IPS-NIHi11 (cell line): ENCODE measurements at regions not wholly inside any gene's neighbourhood (a gene's known extent, or its start where the extent isn't known, plus 50 kb on each side); places are given as distances from the start of the nearest gene placed in this dataset.

Experiments used
- DNase-seq: peaks from one replicate; pipeline ENCODE4 v3.0.0; 2012; ENCODE audit warnings: mixed read lengths, low spot score

DNA sequence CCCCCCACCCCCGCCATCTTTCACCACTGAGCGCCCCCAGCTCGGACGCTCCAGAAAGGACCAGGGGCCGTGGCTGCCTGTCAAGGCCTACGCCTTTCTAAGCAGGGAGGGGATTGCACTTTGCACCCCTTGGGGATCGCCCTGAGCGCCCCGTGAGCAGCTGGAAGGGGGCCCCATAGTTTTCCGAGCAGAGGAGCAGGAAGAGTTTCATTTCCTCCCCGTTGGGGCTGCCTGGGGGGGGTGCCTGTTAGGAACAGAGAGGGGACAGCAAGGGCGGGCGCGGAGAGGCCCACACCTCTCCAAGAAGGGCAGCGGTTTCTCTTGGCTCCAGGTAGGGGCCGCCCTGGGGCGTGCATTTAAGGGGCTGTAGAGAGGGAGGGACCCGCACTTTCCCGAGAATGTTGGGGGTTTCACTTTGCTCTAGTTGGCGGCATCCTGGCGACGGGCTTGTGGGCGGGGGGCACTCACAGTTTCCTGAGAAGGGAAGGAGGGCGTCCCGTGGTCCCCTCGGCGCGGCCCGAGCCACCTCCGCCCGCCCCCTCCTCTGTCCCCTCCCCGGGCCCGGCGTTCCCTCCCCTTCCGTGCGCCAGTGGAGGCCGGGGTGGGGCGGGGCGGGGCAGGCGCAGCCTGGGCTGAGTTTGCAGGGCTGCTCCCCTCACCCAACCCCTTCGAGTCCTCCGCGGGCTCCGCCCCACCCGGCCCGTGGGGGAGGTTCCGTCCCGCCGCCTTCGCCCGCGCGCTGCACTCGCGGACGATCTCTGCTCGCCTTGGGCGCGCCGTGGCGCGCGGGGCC lies 82.3 kb upstream of the CD99 start:
- DNase-seq, result peak; percentile 87

DNA sequence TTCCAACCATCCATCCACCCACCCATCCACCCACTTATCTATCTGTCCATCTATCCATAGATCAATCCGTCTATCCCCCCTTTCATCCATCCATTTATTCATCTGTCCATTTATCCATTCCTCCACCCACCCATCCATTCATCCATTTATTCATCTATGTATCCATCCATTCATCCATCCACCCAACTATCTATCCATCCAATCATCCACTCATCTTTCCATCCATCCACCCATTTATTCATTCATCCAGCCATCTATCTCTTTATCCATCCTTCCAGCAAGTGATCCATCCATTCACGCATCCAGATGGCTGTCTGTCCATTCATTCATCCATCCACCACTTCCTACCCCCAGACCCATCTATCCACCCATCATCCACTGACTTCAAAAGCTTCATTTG lies 84.0 kb upstream of the CD99 start:
- DNase-seq, result no peak

DNA sequence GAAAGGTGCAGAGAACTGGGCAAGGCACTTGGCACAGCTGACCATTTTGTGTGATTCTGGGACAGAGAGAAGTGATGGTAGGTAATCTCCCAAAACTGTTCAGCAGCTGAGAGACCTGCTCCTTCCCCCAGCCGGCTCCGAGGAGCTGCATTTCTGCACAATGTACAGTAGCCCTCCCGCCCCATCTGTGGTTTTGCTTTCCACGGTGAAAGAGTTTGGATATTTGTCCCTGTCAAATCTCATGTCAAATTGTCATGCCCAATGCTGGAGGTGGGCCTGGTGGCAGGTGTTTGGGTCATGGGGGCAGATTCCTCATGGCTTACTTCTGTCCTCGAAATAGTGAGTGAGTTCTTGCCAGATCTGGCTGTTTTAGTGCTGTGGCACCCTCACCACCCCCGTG lies 90.5 kb upstream of the CD99 start:
- DNase-seq, result no peak

DNA sequence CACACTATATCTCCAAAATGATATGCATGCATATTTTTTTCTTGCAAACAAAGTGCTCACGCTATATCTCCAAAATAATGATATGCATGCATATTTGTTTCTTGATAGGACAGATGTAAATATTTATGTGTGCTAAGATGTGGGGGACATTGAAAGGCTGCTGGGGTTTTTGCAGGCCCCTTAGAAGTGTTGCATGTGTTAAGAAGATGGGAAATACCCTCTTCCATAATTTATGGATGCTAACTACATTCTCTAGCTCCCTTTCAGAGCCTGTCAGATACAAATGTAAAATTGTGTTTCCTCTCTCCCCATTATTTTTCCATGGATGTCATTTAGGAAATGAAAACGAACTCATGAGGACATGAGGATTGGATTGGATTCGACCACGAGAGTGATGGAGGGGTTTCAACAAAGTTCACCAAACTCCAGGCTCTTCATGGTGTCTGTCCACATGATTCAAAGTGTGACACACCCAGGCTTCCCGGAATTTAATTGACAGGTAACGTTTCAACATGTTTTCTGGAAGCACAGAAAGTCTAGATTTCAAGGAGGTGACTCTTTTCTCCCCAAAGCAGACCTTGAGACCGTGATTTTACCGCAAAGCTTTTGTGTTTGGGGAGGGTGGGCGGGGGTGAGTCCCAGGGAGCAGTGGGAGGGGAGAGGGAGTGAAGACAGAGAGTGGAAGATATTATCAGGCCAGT lies 94.4 kb upstream of the CD99 start:
- DNase-seq, result no peak

DNA sequence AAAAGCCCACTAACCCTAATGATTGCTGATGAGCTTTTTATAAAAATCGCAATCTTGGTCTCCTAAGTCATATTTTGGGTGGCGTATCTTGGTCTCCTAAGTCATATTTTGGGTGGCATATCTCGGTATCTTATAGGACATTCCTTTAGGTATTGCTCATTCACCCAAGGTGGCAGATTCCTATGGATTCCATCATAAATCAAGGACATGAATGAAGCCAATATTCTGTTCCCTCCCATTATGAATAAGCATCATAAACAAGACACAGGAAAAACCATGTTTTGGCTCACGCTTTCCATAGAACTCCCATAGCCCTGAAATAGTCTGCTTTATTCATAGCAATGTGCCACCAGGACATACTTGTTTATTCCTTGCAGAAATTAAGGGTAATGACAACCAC lies 95.0 kb upstream of the CD99 start:
- DNase-seq, result no peak

DNA sequence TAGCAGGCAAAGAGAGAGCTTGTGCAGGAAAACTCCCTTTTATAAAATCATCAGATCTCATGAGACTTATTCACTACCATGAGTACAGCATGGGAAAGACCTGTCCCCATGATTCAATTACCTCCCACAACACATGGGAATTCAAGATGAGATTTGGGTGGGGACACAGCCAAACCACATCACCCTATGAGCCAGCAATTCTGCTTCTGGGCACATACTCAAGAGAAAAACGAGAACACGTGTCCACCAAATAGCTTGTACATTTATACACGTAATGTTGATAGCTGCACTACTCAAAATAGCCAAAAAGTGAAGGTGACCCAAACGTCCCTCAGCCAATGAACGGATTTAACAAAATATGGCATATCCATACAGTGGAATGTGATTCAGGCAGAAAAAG lies 94.5 kb upstream of the DHRSX start:
- DNase-seq, result no peak

DNA sequence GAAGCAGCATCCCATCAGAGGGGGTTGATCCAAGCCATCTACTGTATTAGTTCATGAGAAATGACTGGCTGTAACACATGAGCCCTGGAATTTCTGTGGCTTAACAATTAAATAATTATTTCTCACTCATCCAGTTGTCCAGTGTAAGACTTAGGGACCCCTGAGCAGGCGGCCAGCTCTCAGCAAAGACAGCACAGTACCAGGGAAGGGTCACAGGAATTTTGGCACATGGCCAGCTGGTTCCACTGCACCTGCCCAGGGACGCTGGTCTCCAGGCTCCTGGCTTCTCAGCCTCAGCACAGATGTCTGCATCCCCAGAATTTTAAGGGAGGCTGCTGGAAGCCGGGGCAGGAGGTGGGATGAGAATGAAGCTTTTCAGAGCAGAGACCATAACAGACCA lies 93.7 kb upstream of the DHRSX start:
- DNase-seq, result no peak

DNA sequence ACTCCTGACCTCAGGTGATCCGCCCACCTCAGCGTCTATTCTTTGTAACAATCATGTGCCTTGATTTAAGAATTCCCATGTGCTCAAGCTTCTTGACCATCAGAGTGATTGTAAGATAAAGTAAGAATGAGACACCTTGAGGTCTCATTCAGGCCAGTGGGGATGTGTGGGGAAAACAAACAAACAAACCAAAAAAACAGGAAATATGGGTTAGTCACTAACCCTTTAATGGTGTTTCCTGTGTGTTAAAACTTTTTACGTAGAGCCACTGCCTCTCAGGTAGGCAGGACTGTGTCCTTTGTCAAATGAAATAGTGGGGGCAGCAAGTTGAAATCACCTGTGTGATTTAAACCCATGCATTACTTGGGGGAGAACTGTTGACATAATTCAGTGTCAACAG lies 91.5 kb upstream of the DHRSX start:
- DNase-seq, result no peak

DNA sequence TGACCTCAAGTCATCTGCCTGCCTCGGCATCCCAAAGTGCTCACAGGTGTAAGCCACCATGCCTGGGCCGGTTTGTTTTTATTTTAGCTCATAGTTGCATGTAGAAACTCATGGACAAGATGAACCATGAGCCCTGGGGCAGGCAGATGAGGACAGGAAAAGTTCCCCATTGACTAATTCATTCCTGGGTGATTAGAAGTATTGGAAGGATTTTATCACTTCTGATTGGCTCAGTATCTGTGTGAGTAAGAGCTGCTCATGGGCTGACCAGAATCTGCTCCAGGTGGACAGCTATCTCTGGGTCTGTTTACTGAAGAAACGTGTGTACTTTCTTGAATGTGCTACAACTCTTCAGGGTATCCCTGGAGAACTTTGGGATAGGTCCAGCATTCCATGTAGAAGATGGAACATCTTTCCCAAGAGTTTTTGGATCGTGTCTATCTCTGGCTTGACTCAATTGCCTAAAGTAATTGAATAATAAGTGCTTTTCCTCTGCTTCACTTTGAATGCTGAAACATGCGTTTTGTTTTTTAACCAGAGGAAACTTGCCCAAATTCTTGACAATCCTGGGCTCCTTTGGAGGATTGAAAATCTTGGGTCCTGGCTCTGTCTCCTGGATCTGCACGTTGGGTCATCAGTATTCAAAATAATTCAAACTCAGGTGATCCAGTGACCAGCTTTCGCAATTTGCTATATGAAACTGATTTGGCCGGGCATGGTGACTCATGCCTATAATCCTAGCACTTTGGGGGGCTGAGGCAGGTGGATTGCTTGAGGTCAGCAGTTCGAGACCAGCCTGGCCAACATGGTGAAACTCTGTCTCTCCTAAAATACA lies 88.6 kb upstream of the DHRSX start:
- DNase-seq, result no peak

DNA sequence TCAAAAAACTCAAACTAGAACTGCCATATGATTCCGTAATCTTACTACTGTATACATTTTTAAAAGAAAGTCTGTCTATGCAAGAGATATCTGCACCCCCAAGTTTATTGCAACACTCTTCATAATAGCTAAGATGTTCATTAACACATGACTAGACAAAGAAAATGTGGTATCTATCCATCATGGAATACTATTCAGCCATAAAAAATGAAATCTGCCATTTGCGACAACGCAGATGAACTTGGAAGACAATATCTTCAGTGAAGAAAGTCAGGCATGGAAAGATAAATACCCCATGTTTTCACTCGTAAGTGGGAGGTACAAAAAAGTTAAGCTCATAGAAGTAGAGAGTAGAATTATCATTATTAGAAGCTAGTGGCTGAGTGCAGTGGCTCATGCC lies 87.3 kb upstream of the DHRSX start:
- DNase-seq, result no peak

DNA sequence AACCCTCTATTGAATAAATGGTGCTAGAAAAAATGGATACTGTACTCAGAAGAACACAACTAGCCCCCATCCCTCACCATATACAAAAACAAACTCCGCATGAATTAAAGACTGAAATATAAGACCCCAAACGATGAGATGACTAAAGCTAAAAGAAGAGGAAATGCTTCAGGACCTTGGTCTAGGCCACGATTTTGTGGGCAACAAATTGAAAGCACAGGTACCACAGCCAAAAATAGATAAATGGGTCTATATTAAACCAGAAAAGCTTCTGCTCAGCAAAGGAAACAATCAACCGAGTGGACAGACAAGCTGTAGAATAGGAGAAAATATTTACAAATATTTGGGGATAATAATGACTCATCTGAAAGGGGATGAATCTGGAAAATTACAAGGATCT lies 86.4 kb upstream of the DHRSX start:
- no peak for DNase-seq

DNA sequence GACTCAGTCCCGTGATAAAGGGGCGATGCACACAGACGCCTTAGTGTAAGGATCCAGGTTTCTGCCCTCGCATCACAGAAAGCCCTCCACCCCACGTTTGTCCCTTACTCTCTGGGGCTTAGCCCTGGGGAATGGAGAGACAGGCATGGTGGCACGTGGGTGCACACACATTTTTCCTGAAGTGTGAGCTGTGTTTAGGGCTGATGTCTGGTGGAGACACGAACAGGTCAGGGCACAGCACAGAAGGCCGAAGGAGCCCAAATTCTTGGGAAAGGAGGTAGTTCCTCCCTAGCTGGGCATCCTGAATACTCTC lies 84.3 kb upstream of the DHRSX start:
- DNase-seq, result no peak

DNA sequence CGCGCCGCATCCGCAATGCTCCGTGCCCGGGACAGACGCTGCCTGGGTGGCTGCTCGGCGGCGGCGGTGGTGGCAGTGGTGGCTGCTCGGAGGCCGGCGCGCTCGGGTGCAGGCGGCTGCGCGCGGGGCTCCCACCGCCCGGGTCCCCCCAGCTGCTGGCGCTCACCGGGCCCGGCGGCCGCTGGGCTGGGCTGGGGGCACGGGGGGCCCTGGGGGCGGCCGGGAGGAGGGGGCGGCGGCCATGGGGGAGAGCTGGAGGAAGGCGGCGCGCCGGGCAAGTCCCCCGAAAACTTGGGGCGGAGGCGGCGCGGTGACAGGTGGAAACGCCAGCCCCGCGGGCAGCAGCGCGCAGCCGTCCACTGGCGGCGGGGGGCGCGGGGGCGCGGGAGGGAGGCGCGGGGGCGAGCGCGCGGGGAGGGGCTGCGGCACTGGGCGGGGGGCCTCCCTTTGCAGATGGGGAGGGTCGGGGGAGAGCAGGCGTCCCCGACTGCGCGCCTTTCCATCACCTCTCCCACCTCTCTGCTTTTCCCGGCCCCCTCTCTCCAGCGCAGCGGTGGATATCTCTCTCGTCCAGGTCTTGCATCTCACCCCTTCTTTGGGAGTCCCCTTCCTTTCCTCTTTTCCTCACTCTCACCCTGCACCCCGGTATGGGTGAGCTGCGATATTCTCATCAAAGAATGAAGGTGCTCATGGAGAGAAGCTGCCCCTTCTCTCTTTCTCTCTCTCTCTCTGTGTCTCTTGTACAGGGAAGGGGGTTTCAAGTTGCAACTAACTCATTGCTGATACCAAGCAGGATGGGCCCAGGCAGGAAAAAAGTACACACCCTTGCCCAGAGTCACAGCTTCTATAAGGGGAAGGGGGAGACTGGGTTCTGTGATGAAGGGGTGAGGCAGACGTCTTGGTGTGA lies 83.7 kb upstream of the DHRSX start:
- peak; percentile 63 for DNase-seq

DNA sequence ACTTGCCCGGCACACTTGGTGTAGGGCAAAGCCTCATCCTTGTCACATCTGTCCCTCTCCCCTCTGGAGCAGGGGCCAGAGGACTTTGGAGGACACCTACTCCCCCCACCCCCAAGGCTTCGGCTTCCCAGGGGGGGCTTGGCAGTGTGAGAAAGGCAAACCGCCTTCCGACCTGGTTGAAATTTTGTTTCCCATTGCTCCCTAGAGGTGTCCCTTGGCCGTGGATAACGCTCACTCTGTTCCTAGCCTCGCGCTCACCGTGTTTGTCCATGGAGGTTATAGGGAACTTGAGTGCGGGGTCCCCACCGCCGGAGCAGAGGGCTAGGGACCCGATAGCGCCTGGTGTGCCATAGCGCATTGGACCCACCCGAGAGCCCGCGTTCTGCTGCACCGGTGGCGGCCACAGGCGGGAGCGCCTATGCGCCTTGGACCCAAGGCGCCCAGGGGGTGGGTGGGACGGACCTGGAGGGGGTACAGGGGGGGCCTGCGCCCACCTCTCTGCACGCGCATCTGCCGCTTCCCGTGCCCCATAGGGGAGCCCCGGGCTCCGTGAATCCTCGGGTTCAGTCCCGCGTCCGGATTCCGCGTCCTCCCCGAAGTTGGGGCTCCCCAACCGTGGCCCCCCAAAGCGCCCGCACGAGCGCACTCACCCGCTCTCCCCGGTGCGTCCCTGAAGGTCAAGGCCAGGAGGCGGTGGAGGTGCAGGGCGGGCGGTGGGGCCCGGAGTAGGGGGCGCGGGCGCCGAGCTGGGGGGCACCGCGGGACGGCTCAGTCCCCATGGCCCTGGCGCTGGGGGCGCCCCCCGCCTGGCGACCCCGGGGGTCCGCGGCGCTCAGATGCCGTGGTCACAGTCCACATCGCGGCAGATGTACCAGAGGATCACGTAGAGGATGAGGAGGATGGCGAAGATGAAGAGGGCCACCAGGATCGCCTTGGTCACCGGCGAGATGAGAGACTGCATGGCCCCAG lies 82.7 kb upstream of the DHRSX start:
- DNase-seq, result no peak

DNA sequence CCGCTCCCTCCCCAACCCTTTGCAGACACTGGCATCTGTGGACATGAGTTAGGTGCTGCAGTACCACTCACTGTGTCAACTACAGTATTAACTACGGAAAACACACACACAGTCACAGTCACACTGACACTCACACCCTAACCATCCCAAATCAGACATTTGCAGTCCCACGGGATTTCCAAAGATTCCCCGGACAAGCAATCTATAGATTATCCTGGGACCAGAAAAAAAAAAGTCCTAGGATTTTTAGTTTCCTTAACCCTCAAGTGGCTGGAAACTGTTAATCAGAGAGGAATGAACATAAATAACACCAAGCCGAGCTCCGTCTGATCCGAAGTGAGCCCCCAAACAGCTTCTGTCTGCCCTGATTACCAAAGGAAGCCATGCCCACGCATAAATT lies 81.9 kb upstream of the DHRSX start:
- no peak for DNase-seq

DNA sequence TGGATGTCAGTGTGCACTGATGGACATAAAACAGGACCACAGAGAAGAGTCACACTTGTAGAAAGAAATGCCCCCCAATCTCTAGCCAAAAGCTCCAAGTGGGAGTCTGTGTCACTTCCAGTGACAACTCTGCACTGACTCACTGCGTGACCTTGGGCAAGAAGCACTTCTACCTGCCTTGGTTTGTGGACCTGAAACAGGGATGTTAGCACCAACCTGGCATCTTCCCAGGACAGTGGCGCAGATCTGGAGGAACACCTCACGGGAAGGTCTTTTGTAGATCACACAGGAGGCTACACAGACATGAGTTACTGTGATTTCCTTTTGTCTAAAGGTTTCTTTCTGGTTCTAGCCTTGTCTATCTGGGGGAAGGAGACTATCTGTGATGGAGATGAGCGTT lies 80.5 kb upstream of the DHRSX start:
- no peak for DNase-seq

DNA sequence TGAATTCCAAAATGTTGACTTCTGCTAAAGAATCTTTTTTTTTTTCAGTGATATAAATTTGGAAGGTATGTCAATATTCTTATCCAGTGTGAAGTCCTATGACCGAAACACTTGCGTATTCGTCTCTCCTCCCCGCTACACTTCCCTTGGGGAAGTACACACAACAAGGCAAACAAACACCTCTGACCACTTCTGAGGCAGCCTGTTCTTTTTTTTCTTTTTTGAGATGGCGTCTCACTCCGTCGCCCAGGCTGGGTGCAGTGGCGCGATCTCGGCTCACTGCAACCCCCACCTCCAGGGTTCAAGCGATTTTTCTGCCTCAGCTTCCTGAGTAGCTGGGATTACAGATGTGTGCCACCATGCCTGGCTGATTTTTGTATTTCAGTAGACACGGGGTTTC lies 78.1 kb upstream of the DHRSX start:
- DNase-seq, result no peak

DNA sequence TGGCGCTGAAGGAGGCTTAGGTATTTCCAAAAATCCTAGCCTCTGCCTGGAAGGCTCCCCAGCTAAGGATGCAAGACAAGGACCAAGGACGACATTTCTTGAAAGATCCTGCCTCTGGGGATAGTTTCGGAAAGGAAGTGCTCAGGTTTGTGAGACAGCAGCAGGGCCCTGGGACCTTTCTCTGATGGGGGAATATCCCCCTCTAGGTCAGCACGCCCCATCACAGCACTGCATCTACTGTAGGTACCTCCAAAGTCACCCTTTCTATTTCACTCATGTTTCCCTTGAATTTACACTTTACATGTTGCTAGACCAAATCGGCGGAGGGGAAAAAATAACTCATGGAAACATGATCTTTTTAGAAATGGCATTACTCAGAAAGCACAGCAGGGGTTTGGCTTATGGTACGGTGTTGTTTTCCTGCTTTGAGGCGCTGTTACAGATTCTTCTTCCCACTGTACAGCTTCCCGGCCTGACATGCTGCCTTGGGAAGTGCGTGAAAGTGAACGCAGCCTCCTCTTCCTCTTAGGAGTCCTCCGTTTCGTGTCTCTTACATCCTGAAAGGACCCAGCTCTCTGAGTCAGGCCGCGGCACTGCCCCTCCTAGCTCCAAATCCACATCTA lies 77.2 kb upstream of the DHRSX start:
- no peak for DNase-seq

DNA sequence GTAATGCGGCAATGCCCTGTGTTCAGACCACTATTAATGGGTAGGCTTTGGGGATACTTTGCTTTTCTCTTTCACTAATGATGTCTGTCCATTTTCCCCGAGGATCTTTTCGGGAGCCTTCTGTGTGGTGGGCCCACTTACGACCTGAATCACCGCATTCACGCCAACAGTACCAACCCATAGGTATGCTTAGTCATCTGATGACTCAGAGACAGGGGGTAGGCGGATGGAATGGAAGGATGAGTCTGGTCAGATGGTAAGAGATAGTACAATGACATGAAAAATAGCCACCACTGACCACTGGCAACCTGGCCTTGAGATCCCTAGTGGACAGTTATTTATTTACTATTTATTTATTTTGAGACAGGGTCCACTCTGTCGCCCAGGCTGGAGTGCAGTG lies 76.0 kb upstream of the DHRSX start:
- DNase-seq, result no peak

DNA sequence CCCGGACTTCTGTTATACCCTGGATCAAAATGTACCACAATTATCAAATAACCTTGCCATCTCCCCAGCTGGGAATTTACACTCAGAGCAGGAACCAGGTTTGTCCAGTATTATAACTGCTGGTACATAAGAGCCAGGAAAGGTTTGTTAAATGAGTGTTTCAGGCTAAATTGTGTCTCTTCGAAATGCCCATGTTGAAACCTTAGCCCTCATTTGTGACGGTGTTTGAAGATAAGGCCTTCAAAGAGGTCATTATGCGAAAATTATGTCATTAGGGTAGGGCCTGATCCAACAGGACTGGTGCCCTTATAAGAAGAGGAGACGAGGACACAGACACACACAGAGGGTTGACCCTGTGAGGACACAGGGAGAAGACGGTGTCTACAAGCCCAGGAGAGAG lies 73.5 kb upstream of the DHRSX start:
- DNase-seq, result no peak
